ENCODE measurements at regions not wholly inside any gene's neighbourhood (a gene's known extent, or its start where the extent isn't known, plus 50 kb on each side); places are given as distances from the start of the nearest gene placed in this dataset.

- Histone ChIP-seq H3K36me3 (no peaks in the 10 kb centered on the region), H3K27ac (peak overlapping the region in 1 of 4 donors; percentile 23), H3K9me3 (no peaks in the 10 kb centered on the region), H3K27me3 (no peaks in the 10 kb centered on the region), H3K4me1 (peaks cover 0 to 26% (median 17%) of the 10 kb centered on the region in 4 donors), H3K4me3 (no peak overlapping the region)
- TF ChIP-seq CTCF (IDR thresholded peaks at IDR 0.05) (no peak), POLR2A (IDR thresholded peaks at IDR 0.05) (no peak), EP300 (IDR thresholded peaks at IDR 0.05) (no peak)
- WGBS, 2 donors: 94 to 95% methylated on average over 3 of the region's 3 CpGs
- no peak for DNase-seq (ENCODE audit: low spot score in 2 of 2)
Measured at GRCh38 chr20:53752583-53752970, 158.9 kb upstream of the ZNF217 start.

GRCh38 chr20:53751620-53752318, 158.1 kb upstream of the ZNF217 start:
- 36 to 37% methylated on average over 9 of the region's 9 CpGs for WGBS, 2 donors

GRCh38 chr20:53750827-53751619, 157.4 kb upstream of the ZNF217 start:
- 62% methylated on average over 14 of the region's 14 CpGs for WGBS, 2 donors
- DNase-seq (ENCODE audit: low spot score in 2 of 2): no peak
- TF ChIP-seq EP300 (IDR thresholded peaks at IDR 0.05) (no peak), CTCF (IDR thresholded peaks at IDR 0.05) (no peak), POLR2A (IDR thresholded peaks at IDR 0.05) (no peak)

More at GRCh38 chr20:53751620-53752318, 158.1 kb upstream of the ZNF217 start:
- H3K27ac ChIP-seq: peak overlapping the region in 3 of 4 donors; percentile 38 to 68 (median 55)
- no peaks in the 10 kb centered on the region for H3K36me3 ChIP-seq
- no peak for DNase-seq (ENCODE audit: low spot score in 2 of 2)
- peaks cover 0 to 26% (median 17%) of the 10 kb centered on the region in 4 donors for H3K4me1 ChIP-seq
- H3K4me3 ChIP-seq: no peak overlapping the region
- TF ChIP-seq POLR2A (IDR thresholded peaks at IDR 0.05) (no peak), EP300 (IDR thresholded peaks at IDR 0.05) (no peak), CTCF (IDR thresholded peaks at IDR 0.05) (no peak)
- no peaks in the 10 kb centered on the region for H3K9me3 ChIP-seq
- no peaks in the 10 kb centered on the region for H3K27me3 ChIP-seq

GRCh38 chr20:53749499-53749898, 155.9 kb upstream of the ZNF217 start:
- TF ChIP-seq POLR2A (IDR thresholded peaks at IDR 0.05): no peak
- TF ChIP-seq CTCF (IDR thresholded peaks at IDR 0.05): no peak
- TF ChIP-seq EP300 (IDR thresholded peaks at IDR 0.05): no peak
- Histone ChIP-seq H3K36me3 (no peaks in the 10 kb centered on the region), H3K4me1 (peaks cover 0 to 25% (median 17%) of the 10 kb centered on the region in 4 donors), H3K27ac (no peak overlapping the region), H3K27me3 (no peaks in the 10 kb centered on the region), H3K9me3 (no peaks in the 10 kb centered on the region), H3K4me3 (no peak overlapping the region)
- 46 to 71% methylated on average over 1 of the region's 1 CpG for WGBS, 2 donors
- no peak for DNase-seq (ENCODE audit: low spot score in 2 of 2)

More at GRCh38 chr20:53750827-53751619, 157.4 kb upstream of the ZNF217 start:
- peaks cover 0 to 26% (median 17%) of the 10 kb centered on the region in 4 donors for H3K4me1 ChIP-seq
- H3K4me3 ChIP-seq: no peak overlapping the region
- peak overlapping the region in 3 of 4 donors; percentile 38 to 68 (median 55) for H3K27ac ChIP-seq
- H3K36me3 ChIP-seq: no peaks in the 10 kb centered on the region
- H3K9me3 ChIP-seq: no peaks in the 10 kb centered on the region
- no peaks in the 10 kb centered on the region for H3K27me3 ChIP-seq
